DMS114 treated with DMSO at 0.1 percent for 48 hours (cell line): ENCODE measurements at regions not wholly inside any gene's neighbourhood (a gene's known extent, or its start where the extent isn't known, plus 50 kb on each side); places are given as distances from the start of the nearest gene placed in this dataset.
"Not testable (repeated sequence)": the region's sequence is repeated elsewhere in the genome, so short reads cannot be mapped to it uniquely, and the experiment has no call there.

ENCODE experiments used
- DNase-seq: peaks from one replicate; lab custom pipeline; 2025; ENCODE audit not compliant: unreplicated experiment; lab: John Stamatoyannopoulos, UW

- no peak for DNase-seq
These were observed 1646.8 kb upstream of the TMEFF2 start for GRCh38 chr2:193841384-193842150.

- DNase-seq, result no peak
These were observed 1642.5 kb upstream of the TMEFF2 start for GRCh38 chr2:193837111-193837738.

- not testable (repeated sequence) for DNase-seq
These were observed 1641.8 kb upstream of the TMEFF2 start for GRCh38 chr2:193836424-193837006.

GRCh38 chr2:193833895-193834294 is 1639.2 kb upstream of the TMEFF2 start:
- not testable (repeated sequence) for DNase-seq

GRCh38 chr2:193824474-193824873 is 1629.7 kb upstream of the TMEFF2 start:
- DNase-seq, result no peak

- no peak for DNase-seq
These were observed 1624.2 kb upstream of the TMEFF2 start for GRCh38 chr2:193818801-193819499.

- DNase-seq, result no peak
These were observed 1621.3 kb upstream of the TMEFF2 start for GRCh38 chr2:193816008-193816407.

GRCh38 chr2:193810533-193810932 is 1615.8 kb upstream of the TMEFF2 start:
- DNase-seq, result no peak

GRCh38 chr2:193808877-193809276 is 1614.1 kb upstream of the TMEFF2 start:
- no peak for DNase-seq

GRCh38 chr2:193806088-193806774 is 1611.5 kb upstream of the TMEFF2 start:
- no peak for DNase-seq

GRCh38 chr2:193796847-193797246 is 1602.1 kb upstream of the TMEFF2 start:
- no peak for DNase-seq

- DNase-seq, result no peak
These were observed 1599.2 kb upstream of the TMEFF2 start for GRCh38 chr2:193793914-193794313.

GRCh38 chr2:193783681-193784080 is 1588.9 kb upstream of the TMEFF2 start:
- no peak for DNase-seq

GRCh38 chr2:193778293-193778692 is 1583.6 kb upstream of the TMEFF2 start:
- no peak for DNase-seq

- DNase-seq, result no peak
These were observed 1582.3 kb upstream of the TMEFF2 start for GRCh38 chr2:193776988-193777387.

GRCh38 chr2:193774166-193774565 is 1579.4 kb upstream of the TMEFF2 start:
- no peak for DNase-seq

GRCh38 chr2:193751299-193751698 is 1556.6 kb upstream of the TMEFF2 start:
- no peak for DNase-seq

- DNase-seq, result no peak
These were observed 1554.8 kb upstream of the TMEFF2 start for GRCh38 chr2:193749485-193749884.

- DNase-seq, result no peak
These were observed 1548.4 kb upstream of the TMEFF2 start for GRCh38 chr2:193743089-193743488.

- DNase-seq, result no peak
These were observed 1544.2 kb upstream of the TMEFF2 start for GRCh38 chr2:193738892-193739291.

GRCh38 chr2:193712912-193713311 is 1518.2 kb upstream of the TMEFF2 start:
- DNase-seq, result no peak
